ENCODE measurements at regions not wholly inside any gene's neighbourhood (a gene's known extent, or its start where the extent isn't known, plus 50 kb on each side); places are given as distances from the start of the nearest gene placed in this dataset.

DNA sequence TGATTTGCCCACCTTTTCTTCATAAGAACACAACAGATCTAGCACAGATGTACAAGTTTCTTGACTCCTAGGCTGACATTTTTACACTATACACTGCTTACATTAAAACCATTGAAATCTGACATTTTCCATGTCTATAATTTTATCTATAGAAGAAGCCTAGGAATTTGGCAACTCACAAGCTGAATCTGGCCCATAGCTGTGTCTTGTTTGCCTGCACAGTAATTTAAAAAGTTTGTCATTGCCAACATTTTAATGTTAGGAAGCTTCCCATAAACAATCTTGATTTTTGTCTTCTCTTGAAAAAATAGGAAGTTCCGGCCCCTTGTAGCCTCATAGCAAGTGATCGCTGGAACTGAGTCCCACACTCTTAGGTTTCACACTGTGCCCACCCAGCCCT, 394.6 kb upstream of the AZI2 start:
- DNase-seq: no peak

DNA sequence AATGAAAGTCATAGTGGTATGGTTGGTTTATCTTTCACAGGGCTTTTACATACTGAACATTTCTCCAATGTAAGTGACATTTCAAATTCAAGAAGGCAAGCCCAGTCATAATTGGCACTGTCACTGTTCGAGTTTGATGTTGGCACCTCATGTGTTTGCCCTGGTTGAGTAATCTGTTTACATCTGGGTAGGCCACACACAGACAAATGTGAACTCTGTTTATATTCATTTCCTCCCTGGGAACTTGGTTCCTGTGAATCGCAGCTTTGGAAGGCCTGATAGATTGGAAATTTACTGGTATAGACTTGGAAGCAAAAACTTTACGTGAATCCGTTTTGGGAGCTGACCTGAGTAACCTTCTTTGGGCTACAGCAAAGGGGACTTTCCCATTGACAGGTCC, 395.2 kb upstream of the AZI2 start:
- DNase-seq: no peak

DNA sequence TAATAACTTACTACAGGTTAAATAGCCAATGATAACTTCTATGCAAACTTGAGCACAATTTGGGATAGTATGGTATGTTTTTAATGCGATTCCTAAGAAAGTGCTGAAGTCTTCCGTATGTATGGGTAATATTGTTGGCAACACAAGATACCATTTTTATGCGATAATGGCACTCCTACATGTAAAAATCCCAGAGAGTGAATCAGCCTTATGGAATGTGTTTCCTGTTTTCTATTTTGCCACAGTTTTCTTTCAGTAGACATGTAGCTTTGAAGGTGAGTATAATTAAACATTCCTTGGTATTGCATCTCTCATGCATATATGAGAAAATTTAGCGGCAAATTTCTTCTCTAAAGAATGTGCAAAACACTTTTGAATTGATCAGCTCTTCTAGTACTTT, 396.8 kb upstream of the AZI2 start:
- DNase-seq: no peak

DNA sequence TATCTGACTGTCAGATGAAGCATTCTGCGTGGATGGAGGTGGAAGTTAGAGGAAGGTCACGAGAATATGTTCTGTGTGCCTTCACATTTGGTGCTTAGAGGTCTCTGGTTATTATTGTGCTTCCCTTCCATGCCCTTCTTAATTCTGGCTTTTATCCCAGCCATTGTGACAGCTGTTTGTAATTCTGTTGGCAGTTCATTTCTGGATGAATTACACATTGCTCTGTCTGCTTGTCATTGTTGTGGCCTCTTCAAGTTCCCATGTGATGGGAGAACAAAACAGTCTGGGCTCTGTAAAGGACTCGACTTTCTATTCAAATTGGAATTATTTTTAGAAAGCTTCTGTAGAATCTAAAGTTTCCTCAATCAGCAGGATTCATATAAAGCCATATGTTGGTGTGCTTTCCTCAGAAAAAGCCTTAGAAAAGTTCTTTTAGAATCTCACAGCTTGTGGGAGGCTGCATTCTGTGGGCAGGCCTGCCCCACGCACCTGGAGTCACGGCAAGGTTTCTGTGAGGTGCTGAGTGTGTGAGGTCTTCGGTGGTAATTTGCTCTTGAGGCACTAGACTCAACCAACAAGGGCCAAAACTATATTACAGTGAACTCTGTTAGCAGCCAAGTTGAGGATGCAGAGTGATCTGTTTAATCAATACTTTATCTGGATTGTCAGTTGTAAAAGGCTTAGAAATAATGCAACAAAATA, 397.4 kb upstream of the AZI2 start:
- no peak for DNase-seq

DNA sequence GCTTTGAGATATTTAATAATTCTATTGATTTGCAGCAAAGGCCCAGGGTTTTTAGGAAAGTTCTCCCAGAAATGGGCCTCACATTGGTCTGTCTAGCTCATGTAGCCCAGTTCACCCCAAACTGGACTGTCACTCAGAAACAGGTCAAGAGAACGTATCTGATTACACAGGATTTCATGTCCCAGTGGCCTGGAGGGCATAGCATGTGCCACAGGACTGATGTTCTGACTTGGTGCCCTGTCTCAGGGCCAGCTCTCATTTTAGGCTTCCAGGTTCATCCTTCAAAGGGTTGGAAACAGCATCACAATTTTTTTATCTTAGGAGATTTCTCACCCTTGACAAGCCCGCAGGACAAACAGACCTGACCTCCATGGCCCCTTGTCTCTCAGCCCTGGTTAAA, 398.4 kb upstream of the AZI2 start:
- no peak for DNase-seq

DNA sequence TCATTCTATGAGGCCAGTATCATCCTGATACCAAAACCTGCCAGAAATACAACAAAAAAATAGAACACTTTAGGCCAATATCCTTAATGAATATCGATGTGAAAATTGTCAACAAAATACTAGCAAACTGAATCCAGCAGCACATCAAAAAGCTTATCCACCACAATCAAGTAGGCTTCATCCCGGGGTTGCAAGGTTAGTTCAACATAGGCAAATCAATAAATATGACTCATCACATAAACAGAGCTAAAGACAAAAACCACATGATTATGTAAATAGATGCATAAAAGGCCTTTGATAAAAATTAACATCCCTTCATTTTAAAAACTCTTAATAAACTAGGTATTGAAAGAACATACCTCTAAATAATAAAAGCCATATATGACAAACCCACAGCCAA, 403.2 kb upstream of the AZI2 start:
- no peak for DNase-seq

DNA sequence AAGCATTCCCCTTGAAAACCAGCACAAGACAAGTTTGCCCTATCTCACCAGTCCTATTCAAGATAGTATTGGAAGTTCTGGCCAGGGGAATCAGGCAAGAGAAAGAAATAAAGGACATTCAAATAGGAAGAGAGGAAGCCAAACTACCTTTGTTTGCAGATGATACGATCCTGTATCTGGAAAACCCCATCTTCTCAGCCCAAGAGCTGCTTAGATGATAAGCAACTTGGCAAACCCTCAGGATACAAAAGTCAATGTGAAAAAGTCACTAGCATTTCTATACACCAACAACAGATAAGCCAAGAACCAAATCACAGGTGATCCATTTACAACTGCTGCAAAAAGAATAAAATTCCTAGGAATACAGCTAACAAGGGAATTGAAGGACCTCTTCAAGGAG, 403.7 kb upstream of the AZI2 start:
- no peak for DNase-seq

DNA sequence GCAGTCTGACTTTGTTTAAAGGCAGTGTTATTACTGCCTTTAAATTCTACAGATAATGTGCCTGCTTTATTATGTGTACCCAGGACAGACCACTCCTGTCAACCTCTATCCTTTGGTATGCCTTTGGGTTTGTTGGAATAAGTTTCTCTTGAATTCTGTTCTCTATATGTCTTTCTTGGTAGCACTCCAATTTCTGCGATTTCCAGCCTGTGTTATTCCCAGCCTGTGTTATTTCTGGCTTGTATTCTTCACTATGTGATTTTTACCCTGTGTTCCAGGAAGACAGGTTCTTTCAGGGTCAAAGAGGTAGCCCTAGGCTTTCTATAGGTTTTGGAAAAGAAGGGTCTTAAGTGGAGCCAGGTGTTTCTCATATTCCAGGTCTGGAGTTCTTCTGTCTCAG, 407.4 kb upstream of the AZI2 start:
- no peak for DNase-seq

DNA sequence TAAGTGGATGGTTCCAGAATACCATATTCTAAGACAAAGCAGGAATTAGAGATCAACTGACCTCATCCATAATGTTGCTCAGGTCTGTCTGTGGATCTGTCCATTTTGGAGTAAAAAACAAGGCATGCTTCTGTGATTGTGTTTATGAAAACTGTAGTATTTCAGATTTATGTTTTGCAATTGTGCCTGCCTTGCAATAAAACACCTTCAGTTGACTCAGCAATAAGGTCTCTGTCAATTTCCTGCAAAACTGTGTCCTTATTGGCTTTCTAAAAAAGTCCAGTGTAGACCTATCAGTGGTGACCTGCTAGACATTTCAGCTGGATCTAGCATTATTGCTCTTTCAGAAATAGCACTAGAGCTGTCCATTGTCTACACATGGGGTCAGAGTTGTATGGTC, 409.5 kb upstream of the AZI2 start:
- no peak for DNase-seq

DNA sequence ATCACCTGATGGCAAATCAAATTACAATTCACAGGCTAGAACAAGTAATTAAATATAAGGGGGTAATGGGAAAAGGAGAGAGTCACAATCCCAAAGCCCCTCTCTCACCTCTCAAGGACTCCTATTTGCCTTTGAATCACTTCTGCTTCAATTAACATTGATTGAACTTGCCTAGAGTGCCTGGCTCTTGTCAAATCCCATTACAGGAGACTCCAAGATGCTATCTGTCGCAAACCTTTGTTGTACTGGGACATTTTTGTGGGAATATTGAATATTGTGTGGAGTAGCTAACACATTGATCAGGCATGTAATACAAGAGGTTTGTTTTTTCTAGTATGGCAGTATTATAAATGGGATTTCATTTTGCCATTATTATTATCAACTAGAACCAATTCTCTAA, 412.8 kb upstream of the AZI2 start:
- DNase-seq: no peak

DNA sequence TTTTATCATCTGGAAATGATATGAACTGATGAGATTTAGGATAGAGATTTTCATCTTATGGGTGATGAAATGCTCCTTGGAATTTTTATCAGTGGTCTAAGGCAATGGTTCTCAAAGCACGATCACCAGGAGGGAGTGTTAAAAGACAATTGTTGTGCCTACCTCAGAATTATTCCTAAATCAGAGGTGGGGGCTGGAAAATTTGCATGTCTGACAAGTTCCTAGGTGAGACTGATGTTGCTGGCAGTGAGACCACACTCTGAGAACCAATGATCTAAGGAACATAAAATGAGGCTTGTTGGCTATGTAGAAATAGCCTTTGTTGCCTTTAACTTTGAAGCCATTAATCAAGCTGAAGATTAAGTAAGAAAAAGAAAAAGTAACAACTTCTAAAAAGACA, 416.6 kb upstream of the AZI2 start:
- DNase-seq: no peak

DNA sequence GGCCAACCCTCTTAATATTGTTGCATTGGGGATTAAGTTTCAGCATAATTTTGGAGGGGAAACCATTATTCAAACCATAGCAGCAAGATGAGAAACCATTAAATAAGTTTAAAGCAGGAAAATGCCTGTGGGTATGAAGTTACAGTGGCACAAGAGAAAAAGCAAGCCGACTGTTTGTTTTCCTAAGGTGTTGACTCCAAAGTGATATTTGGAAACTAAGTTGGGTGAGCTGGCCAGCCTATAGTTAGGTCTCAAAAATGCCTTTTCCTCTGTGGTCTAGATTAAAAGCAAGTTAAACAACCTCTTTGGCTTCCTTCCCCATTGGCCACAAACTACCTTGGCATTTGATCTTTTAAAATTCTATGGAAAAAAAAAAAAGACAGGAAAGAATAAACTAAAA, 419.8 kb upstream of the AZI2 start:
- DNase-seq: no peak

DNA sequence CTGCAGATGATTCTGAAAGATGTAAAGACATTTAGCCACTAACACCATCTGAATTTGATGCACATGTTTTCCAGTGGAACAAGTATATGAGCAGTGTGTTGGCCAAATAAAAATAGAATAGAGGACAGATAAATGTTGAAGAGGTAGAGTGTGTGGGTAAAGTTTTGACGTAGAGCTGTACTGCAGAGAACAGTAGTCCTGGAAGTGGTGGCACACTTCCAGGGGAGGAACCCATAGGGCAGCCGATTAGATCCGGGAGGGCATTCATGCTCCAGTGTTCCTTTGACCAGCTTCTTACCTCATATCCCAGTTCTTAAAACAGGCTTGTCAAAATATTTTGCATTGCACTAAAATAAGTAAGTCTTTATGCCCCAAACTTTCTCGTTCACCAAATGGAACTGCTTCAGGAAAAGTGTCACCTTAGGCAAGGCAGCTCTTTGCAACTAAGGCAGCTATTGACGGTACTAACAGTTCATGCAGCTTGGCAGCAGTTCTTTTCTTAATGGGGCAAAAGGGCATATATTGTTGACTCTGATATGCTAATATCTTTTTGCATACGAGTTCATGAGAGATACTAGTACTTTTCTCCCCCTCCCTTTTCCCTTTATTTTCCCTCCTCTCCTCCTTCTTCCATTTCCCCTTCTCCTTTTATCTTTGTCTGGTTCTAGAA, 429.3 kb upstream of the AZI2 start:
- no peak for DNase-seq

DNA sequence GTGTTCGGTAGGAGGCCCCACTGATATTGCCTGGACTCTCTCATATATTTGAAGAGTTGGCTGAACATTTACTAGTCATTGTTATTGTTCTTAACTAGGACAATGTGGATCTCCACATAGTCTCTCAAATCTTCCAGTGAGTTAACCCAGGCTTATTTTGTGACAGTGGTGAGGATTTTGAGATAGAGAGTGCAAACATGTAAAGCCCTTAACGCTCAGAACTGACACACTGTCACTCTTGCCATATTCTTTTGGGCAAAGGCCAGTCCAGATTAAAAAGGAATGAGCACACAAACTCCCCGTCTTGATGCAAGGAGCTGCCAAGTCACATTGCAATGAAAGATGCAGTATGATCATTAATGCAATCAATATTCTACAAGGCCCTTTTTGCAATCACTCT, 431.9 kb upstream of the AZI2 start:
- no peak for DNase-seq

DNA sequence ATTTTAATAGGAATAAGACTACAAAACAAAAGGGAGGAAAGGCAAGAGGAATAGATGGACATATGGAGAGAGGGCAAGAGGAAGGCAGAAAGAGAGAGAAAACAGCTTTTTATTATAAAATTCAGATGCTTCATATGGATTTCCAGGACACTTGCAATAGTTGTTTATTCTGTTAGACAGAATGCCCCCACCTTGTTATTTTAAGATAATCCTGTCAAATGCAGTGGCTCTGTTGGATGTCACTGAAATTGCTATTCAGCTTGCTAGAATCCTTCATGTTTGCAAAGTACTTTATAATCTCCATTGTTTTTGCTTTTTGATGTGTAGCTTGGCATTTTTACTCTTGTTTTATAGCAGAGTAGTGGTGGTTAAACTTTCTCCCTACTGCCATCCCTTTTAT, 432.4 kb upstream of the AZI2 start:
- DNase-seq: no peak

DNA sequence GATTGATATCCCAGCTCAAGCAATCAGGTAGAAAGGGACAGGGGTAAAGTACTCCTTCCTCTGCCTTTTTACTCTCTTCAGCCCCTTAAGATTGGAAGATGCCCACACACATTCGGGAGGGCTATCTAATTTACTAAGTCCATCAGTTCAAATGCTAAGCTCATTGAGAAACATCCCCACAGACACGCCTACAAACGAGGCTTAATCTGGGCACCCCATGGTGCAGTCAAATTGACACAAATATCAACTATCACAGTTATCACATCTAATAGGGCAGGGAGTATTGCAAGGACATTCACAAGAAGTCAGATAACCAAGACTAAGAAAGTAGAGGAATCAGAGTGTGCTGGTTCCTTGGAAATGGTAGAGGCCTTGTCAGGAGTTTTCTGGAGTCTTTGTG, 437.8 kb upstream of the AZI2 start:
- DNase-seq: no peak

DNA sequence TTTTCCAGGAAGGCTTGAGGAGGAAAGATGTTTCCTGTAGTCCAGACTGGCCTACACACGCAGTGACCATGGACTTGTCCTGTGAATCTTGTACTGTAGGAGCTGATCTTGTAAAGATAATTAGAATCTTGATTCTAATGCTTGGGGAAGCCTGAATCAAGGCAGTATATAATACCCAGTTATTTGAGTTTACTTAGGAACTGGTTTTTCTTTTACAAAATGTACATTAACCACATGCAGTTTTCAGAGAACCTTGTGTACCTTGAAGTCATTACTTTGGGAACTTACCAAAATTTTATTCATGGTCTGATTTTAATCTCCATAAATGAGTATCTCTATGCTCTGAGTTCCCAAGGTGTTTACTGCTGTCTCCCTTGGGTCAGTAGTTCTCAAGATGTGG, 439.9 kb upstream of the AZI2 start:
- DNase-seq: no peak

DNA sequence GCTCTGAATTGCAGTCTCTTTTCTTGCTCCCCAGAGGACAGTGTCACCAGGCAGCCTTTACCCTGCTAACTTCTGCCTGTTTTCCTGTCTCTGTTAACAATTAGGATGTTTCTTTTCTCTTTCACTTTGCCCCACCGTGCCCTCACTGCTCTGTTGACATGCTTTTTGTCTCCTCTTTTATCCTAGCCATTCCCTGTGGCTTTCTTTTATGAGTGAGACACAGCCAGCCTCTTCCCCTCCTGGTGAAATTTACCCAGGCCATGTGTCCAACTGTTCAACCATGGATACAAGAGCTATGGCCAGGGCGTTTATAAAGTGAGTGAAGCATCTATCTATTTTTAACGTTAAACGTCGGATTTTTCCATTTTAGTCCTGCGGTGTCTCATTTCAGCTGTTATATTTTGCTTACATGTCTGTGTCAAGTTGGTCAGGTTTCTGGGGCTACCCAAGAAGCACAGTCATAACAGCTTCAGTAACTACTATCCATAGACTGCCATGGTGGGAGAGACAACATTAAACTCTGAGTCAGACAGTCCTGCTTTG, 443.2 kb upstream of the AZI2 start:
- no peak for DNase-seq

DNA sequence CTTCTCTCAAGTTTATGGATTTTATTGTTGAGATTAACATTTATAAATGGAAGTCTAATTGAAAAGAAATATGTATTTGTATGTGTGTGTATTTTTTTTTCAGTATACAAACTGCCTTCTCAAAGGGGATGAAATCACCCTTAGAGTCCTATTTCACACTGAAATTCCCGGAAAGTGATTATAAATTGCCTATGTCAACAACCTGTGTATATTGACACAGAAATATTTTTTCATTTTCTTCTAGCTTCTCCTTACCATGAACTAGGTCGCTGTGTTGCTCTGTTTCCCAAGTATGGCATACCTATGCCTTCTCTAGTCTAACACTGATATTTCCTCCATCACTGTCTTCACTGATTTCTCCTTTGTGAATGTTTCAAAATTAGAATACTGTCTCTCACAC, 444.0 kb upstream of the AZI2 start:
- no peak for DNase-seq

DNA sequence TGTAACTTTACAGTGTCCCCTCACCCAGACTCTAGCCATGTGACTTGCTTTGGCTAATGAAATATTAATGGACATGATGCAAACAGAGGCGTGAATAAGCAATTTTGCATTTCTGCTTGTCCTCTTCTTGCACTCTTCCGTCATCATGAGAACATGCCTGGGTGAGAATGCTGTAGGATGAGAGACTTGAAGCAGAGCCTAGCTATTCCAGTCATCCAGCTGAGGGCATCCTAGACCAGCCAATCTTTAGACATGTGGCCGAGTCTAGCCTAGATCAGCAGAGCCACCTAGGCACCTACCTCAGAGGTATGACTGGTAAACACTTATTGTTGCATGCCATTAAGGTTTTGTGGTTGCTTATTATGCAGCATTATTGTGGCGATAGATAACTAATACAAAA, 450.5 kb upstream of the AZI2 start:
- no peak for DNase-seq

DNA sequence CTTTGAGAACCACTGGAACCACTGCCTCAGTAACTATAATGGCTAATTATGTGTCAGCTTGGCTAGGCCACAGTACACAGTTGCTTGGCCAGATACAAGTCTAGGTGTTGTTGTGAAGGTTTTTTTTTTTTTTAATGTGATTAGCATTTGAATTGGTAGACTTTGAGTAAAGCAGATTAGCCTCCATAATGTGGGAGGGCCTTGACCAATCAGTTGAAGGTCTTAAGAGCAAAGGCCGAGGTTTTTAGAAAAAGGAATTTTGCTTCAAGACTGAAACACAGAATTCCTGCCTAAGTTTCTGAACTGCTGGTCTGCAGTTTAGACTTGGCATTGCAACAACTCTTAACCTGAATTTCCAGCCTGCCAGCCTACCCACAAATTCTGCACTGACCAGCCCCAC, 451.6 kb upstream of the AZI2 start:
- no peak for DNase-seq

DNA sequence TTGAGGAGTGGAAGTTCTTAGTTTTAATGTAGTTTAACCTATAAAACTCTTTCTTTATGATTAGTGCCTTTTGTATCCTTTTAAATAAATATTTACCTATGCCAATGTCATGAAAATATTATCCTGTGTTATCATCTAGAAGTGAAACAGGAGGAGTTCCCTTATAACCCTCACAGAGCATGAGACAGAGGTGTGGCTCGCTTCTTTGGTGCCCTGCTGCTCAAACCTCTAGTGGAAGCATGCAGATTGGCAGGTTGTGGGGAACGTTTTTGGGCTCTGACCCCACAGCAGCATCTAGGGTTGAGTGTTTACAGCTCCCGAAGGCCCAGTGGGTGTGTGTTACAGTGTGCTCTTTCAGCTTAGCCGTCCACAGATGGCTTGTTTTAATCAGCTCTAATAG, 459.4 kb upstream of the AZI2 start:
- DNase-seq: no peak

DNA sequence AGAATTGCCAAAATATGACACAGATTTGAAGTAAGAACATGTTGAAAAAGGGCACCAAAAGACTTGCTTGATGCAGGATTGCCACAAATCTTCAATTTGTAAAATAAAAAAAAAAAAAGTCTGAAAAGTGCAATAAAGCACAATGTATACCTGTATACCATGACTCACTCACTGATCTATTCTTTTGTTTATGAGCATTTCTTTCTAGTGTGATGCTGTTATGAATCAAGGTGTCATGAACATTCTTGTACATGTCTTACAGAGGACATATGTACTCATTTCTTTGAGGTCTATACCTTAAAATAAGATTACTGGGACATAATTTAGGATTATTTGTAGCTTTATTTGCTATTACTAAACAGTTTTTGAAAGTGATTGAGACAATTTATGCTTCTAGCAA, 464.9 kb upstream of the RBMS3 start:
- DNase-seq: no peak

DNA sequence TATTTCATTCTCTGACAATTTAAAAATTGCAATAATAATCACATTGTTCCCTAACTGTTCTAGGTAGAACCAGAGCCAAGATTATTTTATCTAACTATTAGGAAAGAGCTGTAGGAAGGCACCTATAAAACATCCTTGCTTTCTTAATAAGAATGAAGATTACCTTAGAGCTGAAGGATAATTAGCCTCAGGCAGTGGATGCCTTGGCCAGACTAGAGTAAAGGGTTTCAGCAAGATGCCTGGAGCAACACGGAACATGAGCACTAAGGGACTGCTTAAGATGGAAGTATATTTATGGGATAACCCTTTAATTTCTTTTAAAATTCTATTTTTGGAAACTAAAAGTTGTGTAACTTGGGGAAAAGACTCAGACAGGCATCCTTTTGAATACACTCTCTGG, 456.6 kb upstream of the RBMS3 start:
- DNase-seq: no peak

DNA sequence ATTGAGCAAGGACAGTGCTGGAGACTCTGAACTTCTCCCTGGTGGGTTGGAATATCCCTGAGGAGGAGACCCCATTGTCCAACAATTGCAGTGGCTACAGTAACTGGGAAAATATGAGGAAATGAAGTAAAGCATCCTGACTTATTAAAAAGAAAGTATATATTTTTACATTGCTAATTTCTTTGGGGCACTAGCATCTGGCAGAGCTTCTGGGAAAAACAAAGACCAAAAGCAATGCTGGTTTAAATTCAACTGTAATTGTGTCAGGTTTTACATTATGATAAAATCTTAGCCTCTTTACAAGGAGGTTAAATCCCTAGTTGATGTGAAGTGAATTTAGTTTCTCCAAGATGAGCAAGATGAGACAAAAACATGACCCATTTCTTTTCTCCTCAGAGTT, 454.0 kb upstream of the RBMS3 start:
- no peak for DNase-seq
